ENCODE measurements at regions not wholly inside any gene's neighbourhood (a gene's known extent, or its start where the extent isn't known, plus 50 kb on each side); places are given as distances from the start of the nearest gene placed in this dataset.

GRCh38 chr9:38181866-38182265 is 112.8 kb upstream of the SHB start (continued):
- TF ChIP-seq EGR1 (IDR thresholded peaks at IDR 0.05; ENCODE audit: low read depth in 2 of 2) (no peak), JUND (IDR thresholded peaks at IDR 0.05) (no peak), RAD21 (IDR thresholded peaks at IDR 0.05) (no peak), RXRA (IDR thresholded peaks at IDR 0.05) (no peak)
- TF ChIP-seq, protein P1, sequence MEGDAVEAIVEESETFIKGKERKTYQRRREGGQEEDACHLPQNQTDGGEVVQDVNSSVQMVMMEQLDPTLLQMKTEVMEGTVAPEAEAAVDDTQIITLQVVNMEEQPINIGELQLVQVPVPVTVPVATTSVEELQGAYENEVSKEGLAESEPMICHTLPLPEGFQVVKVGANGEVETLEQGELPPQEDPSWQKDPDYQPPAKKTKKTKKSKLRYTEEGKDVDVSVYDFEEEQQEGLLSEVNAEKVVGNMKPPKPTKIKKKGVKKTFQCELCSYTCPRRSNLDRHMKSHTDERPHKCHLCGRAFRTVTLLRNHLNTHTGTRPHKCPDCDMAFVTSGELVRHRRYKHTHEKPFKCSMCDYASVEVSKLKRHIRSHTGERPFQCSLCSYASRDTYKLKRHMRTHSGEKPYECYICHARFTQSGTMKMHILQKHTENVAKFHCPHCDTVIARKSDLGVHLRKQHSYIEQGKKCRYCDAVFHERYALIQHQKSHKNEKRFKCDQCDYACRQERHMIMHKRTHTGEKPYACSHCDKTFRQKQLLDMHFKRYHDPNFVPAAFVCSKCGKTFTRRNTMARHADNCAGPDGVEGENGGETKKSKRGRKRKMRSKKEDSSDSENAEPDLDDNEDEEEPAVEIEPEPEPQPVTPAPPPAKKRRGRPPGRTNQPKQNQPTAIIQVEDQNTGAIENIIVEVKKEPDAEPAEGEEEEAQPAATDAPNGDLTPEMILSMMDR (IDR thresholded peaks at IDR 0.05; ENCODE audit: low read depth, low read length, missing input control), result no peak

- H3K9me3 ChIP-seq (ENCODE audit: control insufficient read depth in 4 of 4, low read length in 3 of 4), result no peaks in the 10 kb centered on the region
- no peak overlapping the region for H3K4me3 ChIP-seq (ENCODE audit: low read depth in 1 of 3, low read length in 3 of 3)
- no peaks in the 10 kb centered on the region for H3K36me3 ChIP-seq (ENCODE audit: control insufficient read depth in 4 of 4, insufficient read depth in 3 of 4, low read depth in 1 of 4, low read length in 3 of 4)
- no peak overlapping the region for H3K9ac ChIP-seq (ENCODE audit: low read depth in 1 of 2, low read length in 2 of 2)
- no peak for DNase-seq (ENCODE audit: low spot score)
- H3K4me1 ChIP-seq (ENCODE audit: control insufficient read depth in 4 of 4, insufficient read depth in 4 of 4, low read length in 3 of 4), result no peaks in the 10 kb centered on the region
- H3K27ac ChIP-seq (ENCODE audit: low read depth in 1 of 2, low read length in 2 of 2), result no peak overlapping the region
- H3K27me3 ChIP-seq (ENCODE audit: control insufficient read depth in 4 of 4, insufficient read depth in 4 of 4, low read length in 3 of 4), result no peaks in the 10 kb centered on the region
- WGBS, result 91% methylated on average over 4 of the region's 4 CpGs
- TF ChIP-seq ZBTB33 (IDR thresholded peaks at IDR 0.05) (no peak), SP1 (IDR thresholded peaks at IDR 0.05) (no peak), REST (IDR thresholded peaks at IDR 0.05) (no peak), ATF3 (IDR thresholded peaks at IDR 0.05) (no peak), FOXA2 (IDR thresholded peaks at IDR 0.05) (no peak), JUND (IDR thresholded peaks at IDR 0.05) (no peak), NR2F2 (IDR thresholded peaks at IDR 0.05) (no peak), HNF4G (IDR thresholded peaks at IDR 0.05) (no peak), HNF4A (conservative IDR thresholded peaks at IDR 0.05) (no peak), GABPA (IDR thresholded peaks at IDR 0.05 in 1 of 2, conservative IDR thresholded peaks at IDR 0.05 in 1 of 2) (no peak)
- TF ChIP-seq, protein P1 (IDR thresholded peaks at IDR 0.05; ENCODE audit: low read depth, low read length, missing input control), result no peak
Measured at GRCh38 chr9:38181232-38181631, 112.2 kb upstream of the SHB start.

Data from liver (tissue), 8 donors.